CMK (cell line): ENCODE measurements at regions not wholly inside any gene's neighbourhood (a gene's known extent, or its start where the extent isn't known, plus 50 kb on each side); places are given as distances from the start of the nearest gene placed in this dataset.

Source experiments
- DNase-seq: peaks from one replicate; pipeline ENCODE4 v3.0.0-alpha.2; 2010; ENCODE audit warnings: low read depth

GRCh38 chr2:40809156-40809555, 357.3 kb upstream of the SLC8A1 start:
- no peak for DNase-seq

- DNase-seq = no peak
Measured at GRCh38 chr2:40814616-40815015, 362.7 kb upstream of the SLC8A1 start.

- DNase-seq = no peak
Measured at GRCh38 chr2:40820319-40820718, 368.4 kb upstream of the SLC8A1 start.

GRCh38 chr2:40823478-40823877, 371.6 kb upstream of the SLC8A1 start:
- DNase-seq = no peak

- no peak for DNase-seq
Measured at GRCh38 chr2:40824278-40824677, 372.4 kb upstream of the SLC8A1 start.

GRCh38 chr2:40827392-40827791, 375.5 kb upstream of the SLC8A1 start:
- no peak for DNase-seq

GRCh38 chr2:40831321-40831873, 379.5 kb upstream of the SLC8A1 start:
- no peak for DNase-seq

GRCh38 chr2:40841856-40842255, 390.0 kb upstream of the SLC8A1 start:
- no peak for DNase-seq

- no peak for DNase-seq
Measured at GRCh38 chr2:40844353-40845277, 392.7 kb upstream of the SLC8A1 start.

GRCh38 chr2:40851661-40852060, 399.8 kb upstream of the SLC8A1 start:
- no peak for DNase-seq

GRCh38 chr2:40859617-40860016, 407.7 kb upstream of the SLC8A1 start:
- no peak for DNase-seq

GRCh38 chr2:40867829-40868228, 415.9 kb upstream of the SLC8A1 start:
- DNase-seq = no peak

GRCh38 chr2:40872580-40872979, 420.7 kb upstream of the SLC8A1 start:
- DNase-seq = no peak

GRCh38 chr2:40874380-40874779, 422.5 kb upstream of the SLC8A1 start:
- DNase-seq = no peak

- no peak for DNase-seq
Measured at GRCh38 chr2:40877734-40878288, 425.9 kb upstream of the SLC8A1 start.

- DNase-seq = no peak
Measured at GRCh38 chr2:40879305-40879704, 427.4 kb upstream of the SLC8A1 start.

GRCh38 chr2:40886100-40886499, 434.2 kb upstream of the SLC8A1 start:
- DNase-seq = no peak

GRCh38 chr2:40886655-40887054, 434.8 kb upstream of the SLC8A1 start:
- DNase-seq = no peak

- DNase-seq = no peak
Measured at GRCh38 chr2:40896358-40896757, 444.5 kb upstream of the SLC8A1 start.

GRCh38 chr2:40914666-40915065, 462.8 kb upstream of the SLC8A1 start:
- DNase-seq = no peak

GRCh38 chr2:40915651-40916050, 463.8 kb upstream of the SLC8A1 start:
- DNase-seq = no peak

- no peak for DNase-seq
Measured at GRCh38 chr2:40935349-40935748, 483.5 kb upstream of the SLC8A1 start.

GRCh38 chr2:40937284-40937683, 485.4 kb upstream of the SLC8A1 start:
- DNase-seq = no peak
